Right lobe of liver (tissue), 4 donors: ENCODE measurements at regions not wholly inside any gene's neighbourhood (a gene's known extent, or its start where the extent isn't known, plus 50 kb on each side); places are given as distances from the start of the nearest gene placed in this dataset.

Experiments used
- POLR2A ChIP-seq: fragments of 450-650 bp; IDR thresholded peaks from one replicate; pipeline ENCODE4 v1.6.1; 2017; ENCODE audit warnings: antibody characterized with exemption, mild to moderate bottlenecking
- TF ChIP-seq, protein P1 (sequence below), 4 donors: fragments of 200-600 bp in 3 of 4; fragments of 450-650 bp in 1 of 4; IDR thresholded peaks; one replicate each; pipeline versions ENCODE4 v1.5.1 to v1.8.0; 2016 to 2022; ENCODE audit warnings: antibody characterized with exemption in 4 of 4, mild to moderate bottlenecking in 2 of 4
- donor health status: DM: no; HTN: no; CAD: no.
- donor health status: DM: no; HTN: no; CAD: no.
- donor health status: DM: no; HTN: yes; CAD: no.

DNA sequence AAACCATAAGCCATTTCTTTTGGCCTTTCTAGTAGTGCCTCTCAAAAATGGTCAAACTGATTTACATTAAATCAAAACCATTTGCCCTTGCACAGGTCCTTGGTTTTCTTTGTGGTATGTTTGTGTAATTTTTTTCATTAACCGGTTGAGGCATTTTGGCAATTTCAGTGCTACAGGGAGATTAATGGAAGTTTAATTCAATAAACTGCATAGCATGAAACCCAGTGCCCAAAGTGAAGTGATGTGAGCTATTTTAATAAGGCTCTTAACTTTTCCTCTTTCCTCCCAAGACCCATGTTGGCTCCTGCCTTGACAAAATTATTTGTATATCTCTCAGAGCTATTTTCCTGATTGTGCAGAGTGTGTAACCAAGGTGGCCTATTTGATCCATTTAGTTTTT, 326.2 kb upstream of the SEMA6A start:
- TF ChIP-seq, protein P1, sequence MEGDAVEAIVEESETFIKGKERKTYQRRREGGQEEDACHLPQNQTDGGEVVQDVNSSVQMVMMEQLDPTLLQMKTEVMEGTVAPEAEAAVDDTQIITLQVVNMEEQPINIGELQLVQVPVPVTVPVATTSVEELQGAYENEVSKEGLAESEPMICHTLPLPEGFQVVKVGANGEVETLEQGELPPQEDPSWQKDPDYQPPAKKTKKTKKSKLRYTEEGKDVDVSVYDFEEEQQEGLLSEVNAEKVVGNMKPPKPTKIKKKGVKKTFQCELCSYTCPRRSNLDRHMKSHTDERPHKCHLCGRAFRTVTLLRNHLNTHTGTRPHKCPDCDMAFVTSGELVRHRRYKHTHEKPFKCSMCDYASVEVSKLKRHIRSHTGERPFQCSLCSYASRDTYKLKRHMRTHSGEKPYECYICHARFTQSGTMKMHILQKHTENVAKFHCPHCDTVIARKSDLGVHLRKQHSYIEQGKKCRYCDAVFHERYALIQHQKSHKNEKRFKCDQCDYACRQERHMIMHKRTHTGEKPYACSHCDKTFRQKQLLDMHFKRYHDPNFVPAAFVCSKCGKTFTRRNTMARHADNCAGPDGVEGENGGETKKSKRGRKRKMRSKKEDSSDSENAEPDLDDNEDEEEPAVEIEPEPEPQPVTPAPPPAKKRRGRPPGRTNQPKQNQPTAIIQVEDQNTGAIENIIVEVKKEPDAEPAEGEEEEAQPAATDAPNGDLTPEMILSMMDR (IDR thresholded peaks at IDR 0.05): no peak
- no peak for TF ChIP-seq POLR2A
